Epidermal melanocyte (primary cell): ENCODE measurements at regions not wholly inside any gene's neighbourhood (a gene's known extent, or its start where the extent isn't known, plus 50 kb on each side); places are given as distances from the start of the nearest gene placed in this dataset.

Experiments
- DNase-seq: peaks from one replicate; pipeline ENCODE4 v3.0.0; 2011; ENCODE audit warnings: low spot score; ENCODE audit not compliant: insufficient read length

DNA sequence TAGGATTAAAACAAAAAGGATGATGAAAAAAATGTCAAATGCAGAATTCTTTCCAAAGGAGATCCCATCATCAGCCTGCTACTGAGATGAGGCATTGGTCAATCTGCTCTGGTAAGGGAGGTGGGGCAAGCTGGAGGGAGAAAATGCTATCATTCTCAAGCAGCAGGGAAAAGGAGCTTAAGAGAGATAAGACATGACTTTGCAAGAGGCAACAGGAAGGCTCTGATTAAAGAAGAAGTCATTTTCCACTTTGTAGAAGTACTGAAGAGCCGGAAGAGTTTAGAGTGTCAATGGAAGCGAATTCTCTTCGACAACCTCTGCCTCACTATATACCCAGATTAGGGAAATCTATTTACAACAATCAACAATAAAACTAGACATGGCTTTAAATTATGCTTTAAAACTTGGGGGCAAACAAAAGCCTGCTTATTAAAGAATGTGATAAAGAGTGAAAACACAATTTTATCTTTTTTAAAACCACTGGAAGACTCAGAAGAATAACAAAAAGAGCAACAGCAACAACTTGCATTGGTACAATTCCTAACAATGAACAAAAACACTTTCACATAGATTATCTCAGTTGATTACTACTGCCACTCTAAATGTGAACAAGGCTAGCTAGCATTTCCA, 81.8 kb upstream of the NANOGP8 start:
- no peak for DNase-seq

DNA sequence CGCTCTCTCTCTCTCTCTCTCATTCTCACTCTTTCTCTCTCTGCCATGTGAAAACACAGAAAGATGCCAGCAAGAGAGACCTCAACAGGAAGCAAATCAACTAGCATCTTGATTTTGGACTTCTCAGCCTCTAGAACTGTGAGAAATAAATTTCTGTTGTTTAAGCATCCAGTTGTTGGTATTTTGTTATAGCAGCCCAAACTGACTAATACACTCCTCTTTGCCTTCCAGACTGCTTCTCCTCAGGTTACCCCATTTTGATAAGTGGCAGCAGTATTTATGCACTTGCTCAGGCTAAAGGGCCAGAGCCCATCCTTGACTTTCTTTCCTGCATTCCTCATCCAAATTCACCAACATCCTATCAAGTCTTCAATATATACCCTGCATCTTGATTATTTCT, 76.6 kb upstream of the NANOGP8 start:
- DNase-seq = no peak

DNA sequence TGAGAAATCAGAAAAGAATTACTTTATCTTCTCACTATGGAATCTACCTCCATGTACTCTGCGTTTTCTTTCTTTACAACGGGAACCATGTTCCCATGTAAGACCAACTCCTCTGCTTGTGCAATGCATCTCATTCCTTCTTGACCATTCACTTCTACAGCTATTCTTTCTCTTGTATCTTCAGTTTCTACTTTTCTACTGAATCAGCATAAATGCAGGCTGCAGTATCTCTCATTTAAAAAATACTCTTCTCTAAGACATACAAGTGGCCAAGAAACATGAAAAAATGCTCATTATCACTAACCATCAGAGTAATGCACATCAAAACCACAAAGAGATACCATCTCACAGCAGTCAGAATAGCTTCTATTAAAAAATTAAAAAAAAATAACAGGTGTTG, 74.1 kb upstream of the NANOGP8 start:
- no peak for DNase-seq

DNA sequence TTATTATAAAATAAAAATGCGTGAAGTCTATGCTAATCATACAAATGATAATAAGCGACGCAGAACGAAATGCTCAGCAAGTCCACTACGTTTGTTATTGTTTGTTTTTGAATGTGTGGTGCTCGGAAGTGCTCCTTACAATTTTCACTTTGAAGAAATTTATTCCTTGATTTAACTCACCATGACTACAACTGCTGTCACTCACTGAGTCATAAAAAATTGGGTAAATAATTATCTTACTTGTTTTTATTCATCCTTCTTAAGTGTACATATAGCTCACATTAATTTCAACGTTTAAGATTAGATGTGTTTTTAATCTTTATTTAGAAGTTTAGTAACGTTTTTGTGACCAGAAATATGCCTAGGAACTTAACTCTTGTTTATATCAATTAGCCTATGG, 66.7 kb upstream of the NANOGP8 start:
- no peak for DNase-seq

DNA sequence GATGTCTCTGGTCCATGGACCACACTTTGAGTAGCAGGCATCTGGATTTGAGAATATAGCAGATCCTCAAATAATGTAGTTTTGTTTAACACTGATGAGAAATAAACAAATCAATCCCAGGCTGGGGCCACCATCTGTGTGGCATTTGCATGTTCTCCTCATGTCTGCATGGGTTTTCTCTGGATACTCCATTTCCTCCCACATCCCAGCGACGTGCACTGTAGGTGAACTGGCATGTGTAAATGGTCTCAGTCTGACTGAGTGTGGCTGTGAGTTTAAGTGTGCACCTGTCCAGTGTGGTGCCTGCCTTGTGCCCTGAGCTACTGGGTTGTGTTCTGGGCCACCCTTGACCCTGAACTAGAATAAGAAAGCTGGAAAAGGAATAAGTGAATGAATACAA, 66.3 kb upstream of the NANOGP8 start:
- DNase-seq = no peak

DNA sequence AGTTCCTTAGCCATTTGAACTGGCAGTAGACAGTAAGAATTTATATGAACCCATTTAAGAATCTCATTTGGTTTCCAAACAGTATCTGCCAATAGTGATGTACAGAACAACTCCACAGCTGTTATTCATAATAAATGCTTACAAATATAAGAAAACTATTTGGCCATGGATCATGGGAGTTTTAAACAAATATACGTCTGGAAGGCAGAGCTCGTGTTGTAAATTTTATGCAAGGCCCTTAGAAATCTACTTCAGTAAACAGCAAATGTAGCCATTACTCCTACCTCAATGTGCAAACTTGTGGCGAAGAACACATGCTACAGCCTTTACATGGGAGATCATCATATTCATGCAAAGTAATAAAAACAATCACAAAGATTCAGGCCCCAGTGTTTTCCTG, 65.3 kb upstream of the NANOGP8 start:
- no peak for DNase-seq

DNA sequence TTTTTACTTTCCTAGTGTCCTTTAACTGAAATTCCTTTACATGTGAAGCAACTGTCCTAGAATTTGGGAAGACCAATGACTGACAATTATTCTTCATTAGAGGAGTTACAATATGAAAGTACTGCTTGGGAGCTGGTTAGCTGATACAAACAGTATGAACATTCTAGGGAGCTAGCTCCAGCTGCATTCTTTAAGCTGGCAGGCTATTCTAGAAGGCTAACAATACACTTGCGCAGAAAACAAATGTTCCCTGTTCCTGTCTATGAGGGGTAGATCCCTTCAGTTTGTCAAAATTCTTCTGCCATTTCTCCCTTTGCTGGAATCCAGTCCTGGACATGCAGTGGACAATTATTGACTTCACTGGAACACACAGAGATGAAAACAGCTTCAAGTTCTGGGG, 60.2 kb upstream of the NANOGP8 start:
- DNase-seq = no peak

DNA sequence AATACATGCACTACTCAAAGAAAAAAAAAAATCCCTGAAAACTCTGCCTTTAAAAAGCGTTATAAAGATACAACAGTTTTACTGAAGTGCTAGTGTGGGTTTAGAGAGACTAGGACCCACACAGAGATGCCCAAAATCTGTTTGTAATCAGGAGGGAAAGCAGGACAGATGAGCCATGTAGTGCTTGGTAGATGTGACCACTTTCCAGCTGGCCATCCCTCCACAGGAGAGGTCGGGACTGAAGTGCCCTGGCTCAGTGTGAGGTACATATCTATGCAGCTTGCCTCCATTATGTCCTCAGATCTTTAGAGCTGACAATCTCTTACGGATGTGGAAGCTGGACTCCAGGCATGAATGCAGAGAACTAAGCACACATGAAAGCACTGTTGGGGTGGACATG, 57.5 kb upstream of the NANOGP8 start:
- no peak for DNase-seq

DNA sequence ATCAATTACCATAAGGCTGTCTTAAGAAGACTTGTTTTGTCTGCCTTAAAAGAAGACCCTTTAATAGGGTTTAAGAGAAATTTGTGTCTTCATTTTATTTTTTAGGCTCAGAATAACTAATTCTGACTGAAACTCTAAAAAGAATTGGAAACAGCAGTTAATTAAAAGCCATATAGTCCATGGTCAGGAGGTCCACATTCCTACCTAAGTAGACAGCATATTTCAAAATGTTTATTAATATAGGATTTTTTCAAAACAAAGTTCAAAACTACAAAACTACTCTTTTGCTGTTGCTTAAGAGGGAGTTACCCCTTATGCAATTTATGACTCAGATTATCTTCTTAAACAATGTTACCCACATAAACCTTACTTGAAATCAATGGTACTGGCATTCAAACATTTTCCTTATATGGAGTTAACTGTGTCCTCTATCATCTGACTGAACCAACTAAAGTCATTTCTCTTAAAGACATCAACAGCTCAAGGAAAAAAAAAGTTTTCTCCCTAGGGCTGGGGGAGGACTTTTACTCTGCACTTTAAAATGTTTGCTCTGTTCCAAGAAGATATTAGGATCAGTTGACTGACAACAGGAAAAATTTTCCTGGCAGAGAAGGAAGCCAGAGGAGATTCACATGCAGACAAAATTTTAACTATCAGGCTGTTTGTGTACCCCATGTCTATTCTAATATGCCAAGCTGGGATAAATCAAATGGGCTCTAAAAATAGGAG, 56.8 kb upstream of the NANOGP8 start:
- no peak for DNase-seq

DNA sequence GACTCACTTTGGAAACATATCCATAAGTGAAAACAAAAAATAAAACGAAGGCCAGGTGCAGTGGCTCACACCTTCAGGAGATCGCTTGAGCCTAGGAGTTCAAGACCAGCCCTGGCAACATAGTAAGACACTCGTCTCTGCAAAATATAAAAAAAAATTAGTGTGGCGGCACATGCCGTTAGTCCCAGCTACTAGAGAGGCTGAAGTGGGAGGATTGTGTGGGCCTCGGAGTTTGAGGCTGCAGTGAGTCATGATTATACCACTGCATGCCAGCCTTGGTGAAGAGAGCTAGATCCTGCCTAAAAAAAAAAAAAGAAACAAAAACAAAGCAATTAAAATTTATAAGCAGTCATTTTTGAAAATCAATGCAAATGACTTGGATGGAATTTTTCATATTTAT, 54.7 kb upstream of the NANOGP8 start:
- no peak for DNase-seq

DNA sequence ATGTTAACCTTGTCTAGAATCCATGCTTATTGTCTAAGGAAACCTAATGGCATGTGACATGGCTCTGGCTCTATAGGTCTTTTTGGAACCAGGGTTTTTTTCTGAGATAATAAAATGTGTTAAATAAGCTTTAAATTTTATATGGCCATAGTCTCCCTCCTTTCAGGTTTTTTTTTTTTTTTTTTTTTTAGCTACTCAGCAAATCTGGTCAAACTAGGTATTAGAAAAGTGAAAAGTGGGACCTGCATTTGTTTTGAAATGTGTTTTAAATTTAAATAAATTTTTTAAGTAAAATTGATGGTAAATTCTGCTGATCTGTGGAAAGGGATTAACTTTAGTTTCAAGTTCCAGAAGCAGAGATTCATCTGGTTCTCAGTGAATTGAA, 52.1 kb upstream of the NANOGP8 start:
- DNase-seq = no peak

DNA sequence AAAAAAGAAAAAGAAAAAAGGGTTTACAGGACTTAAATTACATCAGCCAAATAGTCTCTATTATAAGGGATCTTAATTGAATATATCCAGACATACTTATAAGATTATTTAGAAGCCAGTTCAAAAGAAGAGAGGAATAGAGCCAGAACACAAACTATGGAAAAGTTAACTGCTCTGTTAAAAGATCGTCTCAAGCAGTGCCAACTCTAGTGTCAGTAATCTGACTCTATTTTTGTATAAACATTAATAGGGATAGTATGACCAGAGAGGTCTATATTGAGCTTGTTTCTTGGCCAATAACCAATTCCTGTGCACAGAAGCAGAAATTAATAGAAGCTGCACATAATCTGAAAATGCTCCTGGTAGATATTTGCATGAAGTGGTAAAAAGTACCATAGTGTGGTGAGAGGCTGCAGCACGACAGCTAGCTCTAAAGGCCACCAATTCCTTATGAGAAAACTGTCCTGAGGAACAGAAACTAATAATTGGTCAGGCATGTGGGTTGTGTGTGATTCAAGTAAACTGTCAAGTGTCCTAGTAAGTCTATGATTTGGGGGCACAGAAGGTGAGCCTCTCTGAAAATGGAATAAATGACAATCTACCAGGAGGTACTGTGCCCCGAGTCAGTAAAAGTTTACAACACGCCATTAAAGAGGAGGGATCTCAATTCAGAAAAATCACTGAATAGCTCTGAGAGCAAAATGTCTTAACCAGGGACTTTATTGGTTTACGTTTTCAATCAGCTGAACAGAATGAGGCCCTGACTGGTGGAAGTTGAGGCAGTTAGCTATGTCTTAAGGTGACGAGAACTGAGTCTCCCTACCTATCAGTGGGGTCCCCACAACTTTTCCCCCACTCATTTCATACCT, 51.5 kb upstream of the NANOGP8 start:
- DNase-seq = no peak
